ENCODE measurements at regions not wholly inside any gene's neighbourhood (a gene's known extent, or its start where the extent isn't known, plus 50 kb on each side); places are given as distances from the start of the nearest gene placed in this dataset.

DNA sequence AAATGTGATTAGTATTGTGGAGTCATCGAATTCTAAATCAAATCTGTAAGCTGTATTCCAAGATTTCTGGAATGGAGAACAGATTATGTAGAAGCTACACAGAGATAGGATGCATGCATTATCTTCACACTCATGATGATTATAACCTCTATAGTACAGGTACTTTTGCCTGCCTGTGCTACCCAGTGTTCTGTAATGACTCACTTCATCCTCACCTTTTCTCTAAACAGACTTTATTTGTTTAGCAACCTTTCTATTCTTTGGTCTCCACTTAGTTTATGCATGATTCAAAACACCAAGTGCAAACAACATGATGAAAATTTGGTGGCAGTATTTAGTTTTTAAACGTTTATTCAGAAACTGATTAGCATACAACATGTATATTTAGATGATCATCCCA lies 68.4 kb upstream of the PRPS1L1 start:
- TF ChIP-seq, protein P1, sequence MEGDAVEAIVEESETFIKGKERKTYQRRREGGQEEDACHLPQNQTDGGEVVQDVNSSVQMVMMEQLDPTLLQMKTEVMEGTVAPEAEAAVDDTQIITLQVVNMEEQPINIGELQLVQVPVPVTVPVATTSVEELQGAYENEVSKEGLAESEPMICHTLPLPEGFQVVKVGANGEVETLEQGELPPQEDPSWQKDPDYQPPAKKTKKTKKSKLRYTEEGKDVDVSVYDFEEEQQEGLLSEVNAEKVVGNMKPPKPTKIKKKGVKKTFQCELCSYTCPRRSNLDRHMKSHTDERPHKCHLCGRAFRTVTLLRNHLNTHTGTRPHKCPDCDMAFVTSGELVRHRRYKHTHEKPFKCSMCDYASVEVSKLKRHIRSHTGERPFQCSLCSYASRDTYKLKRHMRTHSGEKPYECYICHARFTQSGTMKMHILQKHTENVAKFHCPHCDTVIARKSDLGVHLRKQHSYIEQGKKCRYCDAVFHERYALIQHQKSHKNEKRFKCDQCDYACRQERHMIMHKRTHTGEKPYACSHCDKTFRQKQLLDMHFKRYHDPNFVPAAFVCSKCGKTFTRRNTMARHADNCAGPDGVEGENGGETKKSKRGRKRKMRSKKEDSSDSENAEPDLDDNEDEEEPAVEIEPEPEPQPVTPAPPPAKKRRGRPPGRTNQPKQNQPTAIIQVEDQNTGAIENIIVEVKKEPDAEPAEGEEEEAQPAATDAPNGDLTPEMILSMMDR (IDR thresholded peaks at IDR 0.05; ENCODE audit: partially characterized antibody, unreplicated experiment): no peak
- Mint-ChIP-seq H3K27me3 (ENCODE audit: unreplicated experiment) (no peaks in the 10 kb centered on the region), H3K4me3 (ENCODE audit: unreplicated experiment) (no peak overlapping the region), H3K27ac (ENCODE audit: unreplicated experiment) (no peak overlapping the region), H3K9me3 (ENCODE audit: unreplicated experiment) (no peaks in the 10 kb centered on the region), H3K4me1 (ENCODE audit: low read depth, unreplicated experiment) (no peaks in the 10 kb centered on the region), H3K36me3 (ENCODE audit: unreplicated experiment) (no peaks in the 10 kb centered on the region)
- no peak for DNase-seq

DNA sequence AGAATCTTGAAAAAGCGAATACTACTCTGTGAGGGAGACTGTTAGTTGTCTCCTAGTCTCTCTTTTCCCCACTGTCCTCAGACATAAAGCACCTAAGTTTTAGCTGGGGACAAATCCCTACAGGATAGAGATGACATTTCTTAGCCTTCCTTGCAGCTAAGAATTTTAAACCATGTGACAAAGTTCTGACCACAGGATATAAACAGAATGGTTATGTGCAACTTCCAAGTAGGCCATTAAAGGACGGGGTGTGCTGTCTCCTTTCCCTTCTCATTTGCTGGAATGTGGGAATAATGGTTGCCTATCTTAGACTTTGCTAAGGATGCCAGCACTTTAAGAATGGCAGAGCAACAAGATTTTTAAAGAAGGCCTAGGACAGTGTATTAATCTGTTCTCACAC lies 74.9 kb upstream of the PRPS1L1 start:
- no peak for DNase-seq
- TF ChIP-seq, protein P1 (IDR thresholded peaks at IDR 0.05; ENCODE audit: partially characterized antibody, unreplicated experiment): no peak
- Mint-ChIP-seq H3K27me3 (ENCODE audit: unreplicated experiment) (no peaks in the 10 kb centered on the region), H3K9me3 (ENCODE audit: unreplicated experiment) (no peaks in the 10 kb centered on the region), H3K4me3 (ENCODE audit: unreplicated experiment) (no peak overlapping the region), H3K36me3 (ENCODE audit: unreplicated experiment) (no peaks in the 10 kb centered on the region), H3K27ac (ENCODE audit: unreplicated experiment) (no peak overlapping the region), H3K4me1 (ENCODE audit: low read depth, unreplicated experiment) (no peaks in the 10 kb centered on the region)

DNA sequence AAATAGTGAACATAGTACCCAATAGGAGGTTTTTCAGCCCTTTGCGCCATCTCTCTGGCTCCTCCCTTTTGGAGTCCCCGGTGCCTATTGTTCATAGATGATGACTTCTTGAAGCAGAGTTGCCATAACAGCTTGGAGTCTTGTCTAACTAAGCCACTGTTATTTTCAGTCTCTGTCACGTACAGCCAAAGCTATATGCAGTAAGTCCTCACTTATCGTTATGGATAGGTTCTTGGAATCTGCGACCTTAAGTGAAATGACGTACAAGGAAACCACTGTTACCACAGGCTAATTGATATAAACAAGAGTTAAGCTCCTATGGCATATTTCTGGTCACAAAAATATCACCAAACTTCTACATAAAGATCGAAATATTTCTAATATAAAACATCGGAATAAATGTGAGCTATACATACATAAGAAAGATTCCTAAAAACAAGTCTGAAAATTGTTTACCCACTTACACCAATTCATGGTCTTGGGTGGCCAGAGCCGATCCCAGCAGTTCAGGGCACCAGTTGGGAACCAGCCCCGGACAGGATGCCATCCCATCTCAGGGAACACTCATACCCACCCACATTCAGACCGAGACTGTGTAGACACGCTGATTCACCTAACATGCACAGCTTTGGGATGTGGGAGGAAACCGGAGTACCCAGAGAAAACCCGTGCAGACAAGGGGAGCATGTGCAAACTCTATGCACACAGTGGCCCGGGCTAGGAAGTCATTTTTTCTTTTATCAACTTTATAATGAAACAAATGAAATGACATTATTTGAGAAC lies 76.0 kb upstream of the PRPS1L1 start:
- Mint-ChIP-seq H3K36me3 (ENCODE audit: unreplicated experiment) (no peaks in the 10 kb centered on the region), H3K4me1 (ENCODE audit: low read depth, unreplicated experiment) (no peaks in the 10 kb centered on the region), H3K4me3 (ENCODE audit: unreplicated experiment) (no peak overlapping the region), H3K27ac (ENCODE audit: unreplicated experiment) (no peak overlapping the region), H3K9me3 (ENCODE audit: unreplicated experiment) (no peaks in the 10 kb centered on the region), H3K27me3 (ENCODE audit: unreplicated experiment) (no peaks in the 10 kb centered on the region)
- TF ChIP-seq, protein P1 (IDR thresholded peaks at IDR 0.05; ENCODE audit: partially characterized antibody, unreplicated experiment): no peak
- no peak for DNase-seq

DNA sequence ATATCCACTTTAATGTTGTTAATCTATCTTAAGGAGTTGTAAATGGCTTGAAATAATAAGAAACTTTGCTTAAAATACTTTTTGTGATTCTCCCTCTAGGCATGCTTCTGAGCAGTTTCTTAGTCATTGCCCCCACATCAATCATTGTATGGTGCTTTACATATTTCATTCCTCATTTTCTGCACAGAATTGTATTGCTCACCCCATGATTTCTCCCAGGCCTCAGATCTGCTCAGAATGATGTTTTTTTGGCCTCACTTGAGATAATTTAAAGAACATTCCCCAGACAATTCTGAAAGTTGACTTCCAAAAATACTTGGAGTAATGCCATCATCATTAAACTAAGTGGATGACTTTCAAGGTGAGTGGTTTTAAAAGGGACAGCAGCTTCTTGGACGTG lies 82.1 kb upstream of the PRPS1L1 start:
- Mint-ChIP-seq H3K4me3 (ENCODE audit: unreplicated experiment) (no peak overlapping the region), H3K4me1 (ENCODE audit: low read depth, unreplicated experiment) (no peaks in the 10 kb centered on the region), H3K27me3 (ENCODE audit: unreplicated experiment) (no peaks in the 10 kb centered on the region), H3K36me3 (ENCODE audit: unreplicated experiment) (no peaks in the 10 kb centered on the region), H3K9me3 (ENCODE audit: unreplicated experiment) (no peaks in the 10 kb centered on the region), H3K27ac (ENCODE audit: unreplicated experiment) (no peak overlapping the region)
- TF ChIP-seq, protein P1 (IDR thresholded peaks at IDR 0.05; ENCODE audit: partially characterized antibody, unreplicated experiment): no peak
- no peak for DNase-seq

DNA sequence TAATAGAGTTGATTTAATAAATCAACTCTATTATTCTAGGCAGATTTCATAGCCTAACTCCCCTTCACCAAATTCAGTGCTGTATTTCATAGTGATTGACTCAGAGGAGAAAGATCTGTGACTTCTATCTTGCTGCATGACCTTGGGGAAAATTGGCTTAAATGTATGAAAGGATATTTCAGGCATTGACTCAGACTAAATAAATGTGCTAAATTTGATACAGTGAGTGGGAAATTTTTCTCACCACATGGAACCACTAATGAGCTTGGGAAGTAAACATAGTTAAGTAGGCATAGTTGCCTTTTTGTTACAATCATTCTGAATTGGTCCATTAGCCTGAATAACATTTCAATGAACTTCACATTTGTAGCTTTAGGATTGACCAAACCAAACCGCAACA lies 89.0 kb upstream of the PRPS1L1 start:
- Mint-ChIP-seq H3K27me3 (ENCODE audit: unreplicated experiment) (no peaks in the 10 kb centered on the region), H3K9me3 (ENCODE audit: unreplicated experiment) (no peaks in the 10 kb centered on the region), H3K27ac (ENCODE audit: unreplicated experiment) (no peak overlapping the region), H3K36me3 (ENCODE audit: unreplicated experiment) (no peaks in the 10 kb centered on the region), H3K4me3 (ENCODE audit: unreplicated experiment) (no peak overlapping the region), H3K4me1 (ENCODE audit: low read depth, unreplicated experiment) (no peaks in the 10 kb centered on the region)
- TF ChIP-seq, protein P1 (IDR thresholded peaks at IDR 0.05; ENCODE audit: partially characterized antibody, unreplicated experiment): no peak
- DNase-seq: no peak

Data from glutamatergic neuron (in vitro differentiated cells).